AG09309 (cell line): ENCODE measurements at regions not wholly inside any gene's neighbourhood (a gene's known extent, or its start where the extent isn't known, plus 50 kb on each side); places are given as distances from the start of the nearest gene placed in this dataset.

ENCODE experiments used
- DNase-seq: peaks from one replicate; pipeline ENCODE4 v3.0.0-alpha.2; 2010; ENCODE audit warnings: low read depth
- H3K4me3 ChIP-seq: 2 replicates; pipeline ENCODE4 v1.5.1; 2011; ENCODE audit warnings: mild to moderate bottlenecking, low read depth, low read length, moderate library complexity; ENCODE audit not compliant: control insufficient read depth
- TF ChIP-seq, protein P1 (sequence below): IDR thresholded peaks from 2 replicates; pipeline ENCODE4 v1.5.1; 2011; ENCODE audit warnings: mild to moderate bottlenecking, low read depth, low read length, inconsistent platforms; ENCODE audit not compliant: insufficient read depth, control insufficient read depth; ENCODE audit errors: missing control alignments

GRCh38 chr2:167859676-167860075, 387.7 kb downstream of the STK39 start:
- H3K4me3 ChIP-seq = no peak overlapping the region
- TF ChIP-seq, protein P1, sequence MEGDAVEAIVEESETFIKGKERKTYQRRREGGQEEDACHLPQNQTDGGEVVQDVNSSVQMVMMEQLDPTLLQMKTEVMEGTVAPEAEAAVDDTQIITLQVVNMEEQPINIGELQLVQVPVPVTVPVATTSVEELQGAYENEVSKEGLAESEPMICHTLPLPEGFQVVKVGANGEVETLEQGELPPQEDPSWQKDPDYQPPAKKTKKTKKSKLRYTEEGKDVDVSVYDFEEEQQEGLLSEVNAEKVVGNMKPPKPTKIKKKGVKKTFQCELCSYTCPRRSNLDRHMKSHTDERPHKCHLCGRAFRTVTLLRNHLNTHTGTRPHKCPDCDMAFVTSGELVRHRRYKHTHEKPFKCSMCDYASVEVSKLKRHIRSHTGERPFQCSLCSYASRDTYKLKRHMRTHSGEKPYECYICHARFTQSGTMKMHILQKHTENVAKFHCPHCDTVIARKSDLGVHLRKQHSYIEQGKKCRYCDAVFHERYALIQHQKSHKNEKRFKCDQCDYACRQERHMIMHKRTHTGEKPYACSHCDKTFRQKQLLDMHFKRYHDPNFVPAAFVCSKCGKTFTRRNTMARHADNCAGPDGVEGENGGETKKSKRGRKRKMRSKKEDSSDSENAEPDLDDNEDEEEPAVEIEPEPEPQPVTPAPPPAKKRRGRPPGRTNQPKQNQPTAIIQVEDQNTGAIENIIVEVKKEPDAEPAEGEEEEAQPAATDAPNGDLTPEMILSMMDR = no peak
- no peak for DNase-seq

- no peak for DNase-seq
- no peak overlapping the region for H3K4me3 ChIP-seq
- TF ChIP-seq, protein P1 = no peak
These were observed 389.3 kb downstream of the STK39 start for GRCh38 chr2:167858086-167858485.

DNA sequence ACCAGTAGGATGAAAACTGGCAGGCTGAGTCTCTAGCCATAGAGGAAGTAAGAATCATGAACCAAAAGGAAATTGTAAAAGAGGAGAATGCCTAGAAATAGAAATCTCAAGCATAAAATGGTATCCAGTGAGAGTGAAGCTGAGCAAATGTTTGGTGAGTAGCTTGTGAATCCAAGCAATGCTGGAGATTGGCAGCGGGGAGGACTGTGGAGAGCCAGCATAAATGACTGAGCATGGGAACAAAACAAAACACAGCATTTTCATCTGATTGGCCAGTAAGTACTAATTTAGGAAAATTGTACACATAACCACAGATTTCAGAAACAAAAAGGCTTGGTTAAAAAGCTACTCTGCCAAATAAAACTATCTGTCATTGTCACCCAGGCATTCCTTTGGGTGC, 390.0 kb downstream of the STK39 start:
- H3K4me3 ChIP-seq = no peak overlapping the region
- no peak for DNase-seq
- TF ChIP-seq, protein P1 = no peak

- no peak for DNase-seq
- H3K4me3 ChIP-seq = no peak overlapping the region
- TF ChIP-seq, protein P1 = no peak
These were observed 391.2 kb downstream of the STK39 start for GRCh38 chr2:167856190-167856589.

GRCh38 chr2:167855211-167855610, 392.2 kb downstream of the STK39 start:
- H3K4me3 ChIP-seq = no peak overlapping the region
- no peak for DNase-seq
- TF ChIP-seq, protein P1 = no peak

GRCh38 chr2:167853717-167854116, 393.7 kb downstream of the STK39 start:
- H3K4me3 ChIP-seq = no peak overlapping the region
- no peak for DNase-seq
- TF ChIP-seq, protein P1 = no peak

- DNase-seq = no peak
- TF ChIP-seq, protein P1 = no peak
- no peak overlapping the region for H3K4me3 ChIP-seq
These were observed 395.5 kb downstream of the STK39 start for GRCh38 chr2:167851876-167852275.
